SK-N-SH (cell line): ENCODE measurements at regions not wholly inside any gene's neighbourhood (a gene's known extent, or its start where the extent isn't known, plus 50 kb on each side); places are given as distances from the start of the nearest gene placed in this dataset.

ENCODE experiments used
- CTCF ChIA-PET: fragments of 300-600, 350-600 bp; formaldehyde crosslinking; extraction: SDS; loops from one replicate; lab custom pipeline; 2021; lab: Yijun Ruan, JAX
- POLR2A ChIA-PET: fragments of 350-600 bp; sonication (Branson Sonifier 250); formaldehyde crosslinking; extraction: SDS; loops from one replicate; lab custom pipeline; 2020; ENCODE audit warnings: antibody characterized with exemption, inconsistent platforms; lab: Yijun Ruan, JAX
- DNase-seq: peaks from one replicate; pipeline ENCODE4 v3.0.0; 2012
- H2AFZ ChIP-seq: fragments of 200-600 bp; sonication (generic); 2 replicates; pipeline ENCODE4 v1.8.1; 2016; ENCODE audit warnings: antibody characterized with exemption, mild to moderate bottlenecking, low read depth
- H3F3A ChIP-seq: fragments of 200-600 bp; sonication (generic); replicated peaks from 2 replicates; pipeline ENCODE3; 2016; ENCODE audit warnings: antibody characterized with exemption, mild to moderate bottlenecking; ENCODE audit not compliant: insufficient read depth
- H3K27ac ChIP-seq, 2 experiments: fragments of 200-500 bp in 1 of 2; fragments of 200-600 bp in 1 of 2; sonication (Bioruptor generic) in 1 of 2; sonication (generic), shearing (Covaris generic) in 1 of 2; 2 replicates each; pipeline versions ENCODE4 v1.5.1 to v1.6.1; 2014 to 2016; ENCODE audit warnings: low read depth in 2 of 2, inconsistent platforms in 1 of 2, low read length in 1 of 2, mild to moderate bottlenecking in 1 of 2, mixed read lengths in 1 of 2
- H3K27me3 ChIP-seq: fragments of 200-600 bp; sonication (generic), shearing (Covaris generic); 2 replicates; pipeline ENCODE4 v1.6.1; 2016; ENCODE audit warnings: mixed run types; ENCODE audit not compliant: insufficient read depth
- H3K36me3 ChIP-seq, 2 experiments: fragments of 200-500 bp in 1 of 2; fragments of 200-600 bp in 1 of 2; sonication (Bioruptor generic) in 1 of 2; sonication (generic) in 1 of 2; replicated peaks in 1 of 2; 2 replicates each; pipeline versions ENCODE3 to v1.5.1; 2014 to 2016; ENCODE audit warnings: low read length in 1 of 2, mild to moderate bottlenecking in 1 of 2; ENCODE audit not compliant: insufficient read depth in 2 of 2, control insufficient read depth in 1 of 2
- H3K4me1 ChIP-seq, 2 experiments: fragments of 200-500 bp in 1 of 2; fragments of 200-600 bp in 1 of 2; sonication (Bioruptor generic) in 1 of 2; sonication (generic), shearing (Covaris generic) in 1 of 2; 2 replicates each; pipeline versions ENCODE4 v1.5.1 to v1.6.1; 2014 to 2016; ENCODE audit warnings: low read depth in 1 of 2, low read length in 1 of 2, mixed run types in 1 of 2; ENCODE audit not compliant: insufficient read depth in 2 of 2, control insufficient read depth in 1 of 2
- H3K4me2 ChIP-seq: fragments of 200-600 bp; sonication (generic), shearing (Covaris generic); 2 replicates; pipeline ENCODE4 v1.6.1; 2017; ENCODE audit warnings: mixed run types
- H3K4me3 ChIP-seq, 2 experiments: fragments of 200-500 bp in 1 of 2; fragments of 200-600 bp in 1 of 2; sonication (Bioruptor generic) in 1 of 2; sonication (generic), shearing (Covaris generic) in 1 of 2; 2 replicates each; pipeline versions ENCODE4 v1.5.1 to v1.8.1; 2014 to 2016; ENCODE audit warnings: low read depth in 2 of 2, inconsistent platforms in 1 of 2, low read length in 1 of 2, mild to moderate bottlenecking in 1 of 2, mixed read lengths in 1 of 2, moderate library complexity in 1 of 2
- H3K79me2 ChIP-seq: fragments of 200-600 bp; sonication (generic); 2 replicates; pipeline ENCODE4 v1.8.1; 2017; ENCODE audit warnings: mild to moderate bottlenecking; ENCODE audit not compliant: insufficient read depth
- H3K9ac ChIP-seq: fragments of 200-600 bp; sonication (generic); 2 replicates; pipeline ENCODE4 v1.6.1; 2017; ENCODE audit warnings: mixed run types
- H3K9me2 ChIP-seq: fragments of 200-600 bp; sonication (generic); 2 replicates; pipeline ENCODE4 v1.6.1; 2017; ENCODE audit warnings: mixed run types
- H3K9me3 ChIP-seq: fragments of 200-600 bp; sonication (generic); 2 replicates; pipeline ENCODE4 v1.6.1; 2017; ENCODE audit warnings: mixed run types, mild to moderate bottlenecking, moderate library complexity
- H4K20me1 ChIP-seq: fragments of 200-600 bp; sonication (generic); 2 replicates; pipeline ENCODE4 v1.6.1; 2017; ENCODE audit warnings: mild to moderate bottlenecking, mixed run types; ENCODE audit not compliant: insufficient read depth
- CHD2 ChIP-seq: fragments of 150-350 bp; IDR thresholded peaks from 2 replicates; pipeline ENCODE4 v1.6.1; 2018; ENCODE audit warnings: low read length; ENCODE audit not compliant: partially characterized antibody
- EZH2phosphoT487 ChIP-seq: fragments of 200-600 bp; sonication (generic); IDR thresholded peaks from 2 replicates; pipeline ENCODE4 v1.6.1; 2017; ENCODE audit warnings: low read depth, mixed run types, mild to moderate bottlenecking, antibody characterized with exemption, moderate library complexity, borderline replicate concordance
- FOSL2 ChIP-seq: IDR thresholded peaks from 2 replicates; pipeline ENCODE4 v1.4.0; 2012; ENCODE audit warnings: low read depth, mild to moderate bottlenecking, moderate library complexity, borderline replicate concordance
- FOXJ3 ChIP-seq: sonication (generic); formaldehyde crosslinking; IDR thresholded peaks from 2 replicates; pipeline ENCODE4 v1.5.1; 2020; ENCODE audit warnings: mild to moderate bottlenecking, missing genetic modification reagents
- JUND ChIP-seq: IDR thresholded peaks from 2 replicates; pipeline ENCODE4 v1.4.0; 2012
- MEF2A ChIP-seq: IDR thresholded peaks from 2 replicates; pipeline ENCODE4 v1.4.0; 2012; ENCODE audit warnings: low read depth, borderline replicate concordance
- MXI1 ChIP-seq: IDR thresholded peaks from 2 replicates; pipeline ENCODE4 v1.6.1; 2012; ENCODE audit warnings: mild to moderate bottlenecking, low read depth, low read length, improper control_type of control experiment
- POLR2AphosphoS5 ChIP-seq: IDR thresholded peaks from 2 replicates; pipeline ENCODE4 v1.6.1; 2012; ENCODE audit warnings: low read depth, low read length
- RXRA ChIP-seq: IDR thresholded peaks from 2 replicates; pipeline ENCODE4 v1.4.0; 2012; ENCODE audit warnings: low read depth, mild to moderate bottlenecking, borderline replicate concordance
- SIN3A ChIP-seq: IDR thresholded peaks from 2 replicates; pipeline ENCODE4 v1.6.1; 2012; ENCODE audit warnings: low read depth, mild to moderate bottlenecking, low read length, moderate library complexity, borderline replicate concordance
- SMC3 ChIP-seq: IDR thresholded peaks from 2 replicates; pipeline ENCODE4 v1.6.1; 2012; ENCODE audit warnings: low read depth, low read length, improper control_type of control experiment
- TAF1 ChIP-seq: IDR thresholded peaks from 2 replicates; pipeline ENCODE4 v1.6.1; 2012; ENCODE audit warnings: low read depth, mild to moderate bottlenecking, low read length, moderate library complexity, borderline replicate concordance
- TEAD4 ChIP-seq: IDR thresholded peaks from 2 replicates; pipeline ENCODE4 v1.4.0; 2012; ENCODE audit warnings: mild to moderate bottlenecking, borderline replicate concordance; ENCODE audit not compliant: insufficient read depth
- USF2 ChIP-seq: fragments of 150-350 bp; IDR thresholded peaks from 2 replicates; pipeline ENCODE4 v1.6.1; 2017; ENCODE audit warnings: antibody characterized with exemption, low read length, low read depth, borderline replicate concordance
- ZBTB33 ChIP-seq: IDR thresholded peaks from 2 replicates; pipeline ENCODE4 v1.4.0; 2012; ENCODE audit warnings: low read depth, borderline replicate concordance
- WGBS: methylation state at CpG from one replicate; pipeline ENCODE4 v1.1.6; 2017; ENCODE audit warnings: low lambda C conversion rate; 5-methylcytosine and 5-hydroxymethylcytosine counted together
- TF ChIP-seq, protein P1 (sequence below): IDR thresholded peaks from 2 replicates; pipeline ENCODE4 v1.4.0; 2012; ENCODE audit warnings: low read depth

DNA sequence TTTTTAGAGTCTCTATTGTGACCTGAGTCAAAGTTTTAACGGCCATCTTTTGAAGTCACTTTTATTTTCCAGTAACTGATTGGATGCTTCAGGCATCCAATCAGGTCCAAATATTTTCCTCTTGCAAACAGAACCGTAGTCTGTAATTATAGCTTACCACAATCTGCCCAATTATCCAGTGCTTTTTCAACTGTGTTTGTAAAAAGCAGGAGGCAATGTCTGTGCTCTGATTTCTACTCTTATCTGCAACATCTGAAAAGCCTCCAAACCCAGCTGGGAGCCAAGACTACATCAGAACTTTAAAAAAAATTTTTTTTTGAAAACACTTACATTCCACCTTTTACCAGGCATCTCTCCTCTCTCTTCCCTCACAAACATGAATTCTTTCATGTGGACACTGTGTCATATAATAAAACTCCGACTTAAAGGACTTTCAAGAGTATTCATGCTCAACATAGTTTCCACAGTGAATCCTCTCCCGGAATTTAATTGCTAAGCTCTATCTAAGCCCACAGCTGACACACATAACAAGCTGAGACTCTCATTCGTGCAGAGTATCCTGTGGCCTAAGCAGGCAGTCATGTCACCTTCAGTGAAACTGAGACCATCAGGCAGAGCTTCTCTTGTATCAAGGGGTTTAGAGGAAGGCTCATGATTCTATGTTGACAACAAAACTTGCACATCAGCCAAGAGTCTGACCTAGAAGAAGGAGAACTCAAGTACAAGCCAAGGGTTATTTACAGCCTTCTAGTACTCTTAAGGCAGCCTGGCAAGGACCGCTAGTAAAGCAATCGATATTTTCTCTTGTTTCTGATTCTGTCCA, 272.7 kb downstream of the TLE1 start:
- WGBS: 49% methylated on average over 7 of the region's 7 CpGs
- ChIA-PET POLR2A (no interaction called here), CTCF (no interaction called here)
- no peak overlapping the region for H3K4me3 ChIP-seq
- no peaks in the 10 kb centered on the region for H3F3A ChIP-seq
- DNase-seq: no peak
- no peak overlapping the region for H2AFZ ChIP-seq
- no peak overlapping the region for H3K27ac ChIP-seq
- no peak for TF ChIP-seq FOSL2
- TF ChIP-seq RXRA: no peak
- TF ChIP-seq MXI1: no peak
- TF ChIP-seq CHD2: no peak
- no peak for TF ChIP-seq MEF2A
- TF ChIP-seq EZH2phosphoT487: no peak
- TF ChIP-seq SIN3A: no peak
- no peak for TF ChIP-seq POLR2AphosphoS5
- no peak for TF ChIP-seq JUND
- no peak for TF ChIP-seq TEAD4
- no peak for TF ChIP-seq FOXJ3
- TF ChIP-seq ZBTB33: no peak
- TF ChIP-seq SMC3: no peak
- no peak for TF ChIP-seq USF2
- TF ChIP-seq, protein P1, sequence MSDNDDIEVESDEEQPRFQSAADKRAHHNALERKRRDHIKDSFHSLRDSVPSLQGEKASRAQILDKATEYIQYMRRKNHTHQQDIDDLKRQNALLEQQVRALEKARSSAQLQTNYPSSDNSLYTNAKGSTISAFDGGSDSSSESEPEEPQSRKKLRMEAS: no peak
- no peak for TF ChIP-seq TAF1
- H3K79me2 ChIP-seq: no peaks in the 10 kb centered on the region
- peaks cover 0 to 3% of the 10 kb centered on the region in 2 experiments; a peak in 1 of 4 replicates for H3K4me1 ChIP-seq
- H3K9ac ChIP-seq: no peak overlapping the region
- no peaks in the 10 kb centered on the region for H4K20me1 ChIP-seq
- H3K9me2 ChIP-seq: no peaks in the 10 kb centered on the region
- no peaks in the 10 kb centered on the region for H3K36me3 ChIP-seq
- no peak overlapping the region for H3K4me2 ChIP-seq
- no peaks in the 10 kb centered on the region for H3K9me3 ChIP-seq
- H3K27me3 ChIP-seq: no peaks in the 10 kb centered on the region
